ENCODE measurements at regions not wholly inside any gene's neighbourhood (a gene's known extent, or its start where the extent isn't known, plus 50 kb on each side); places are given as distances from the start of the nearest gene placed in this dataset.

DNA sequence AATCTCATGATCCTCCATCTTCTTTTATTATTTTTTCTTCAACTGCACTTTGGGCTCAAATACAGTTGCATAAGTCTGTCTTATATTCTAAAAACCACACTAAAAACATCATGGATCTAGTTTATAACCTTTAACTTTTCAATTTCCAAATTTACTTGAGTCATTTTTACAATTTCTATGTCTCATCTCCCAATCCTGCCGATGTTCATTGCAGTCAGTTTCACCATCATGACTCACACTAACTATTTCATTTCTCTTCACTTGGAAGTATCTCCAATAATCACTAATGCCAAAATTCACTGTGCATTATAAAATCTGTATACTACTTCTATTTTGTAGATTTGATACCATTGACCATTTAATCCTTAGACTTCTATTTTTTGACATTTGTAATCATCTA lies 806.9 kb upstream of the SORCS1 start:
- no peak for TF ChIP-seq TCF7L2 (IDR thresholded peaks at IDR 0.05; ENCODE audit: low read depth, low read length)
- TF ChIP-seq SIN3A (IDR thresholded peaks at IDR 0.05; ENCODE audit: borderline replicate concordance, insufficient read depth, low read depth, low read length): no peak
- TF ChIP-seq CTCF (IDR thresholded peaks at IDR 0.05): no peak
- no peak for TF ChIP-seq POLR2AphosphoS5 (IDR thresholded peaks at IDR 0.05; ENCODE audit: low read depth, low read length)
- no peak for TF ChIP-seq REST (IDR thresholded peaks at IDR 0.05; ENCODE audit: insufficient read depth in 1 of 2, low read depth in 2 of 2, low read length in 1 of 2)
- no peaks in the 10 kb centered on the region for H3K4me1 ChIP-seq (ENCODE audit: control insufficient read depth, insufficient read depth, low read length)
- no peak overlapping the region for H3K27ac ChIP-seq (ENCODE audit: low read length)
- no peak for ATAC-seq
- no peak overlapping the region for H3K4me3 ChIP-seq (ENCODE audit: low read depth in 2 of 2, low read length in 2 of 2)
- BruUV-seq (replicated peaks): no TSS peak
- no peak for DNase-seq (ENCODE audit: low read depth, low spot score)
- ChIA-PET CTCF (no interaction called here), POLR2A (no interaction called here)
- in situ Hi-C loops (cut with HindIII; ENCODE audit: low pct_unique_long_range_greater_than_20kb, low sequenced_read_pairs): no loop called here
- no peaks in the 10 kb centered on the region for H3K36me3 ChIP-seq (ENCODE audit: control insufficient read depth, insufficient read depth, low read length)
- intact Hi-C loops (cut with micrococcal nuclease; ENCODE audit: unreplicated experiment): loop anchor here (2.0 kb wide), 1 partner anchor 61 kb away; no protein-coding TSS in a partner anchor
- H3K9me3 ChIP-seq (ENCODE audit: control insufficient read depth, insufficient read depth, low read depth, low read length): no peaks in the 10 kb centered on the region
- H3K27me3 ChIP-seq (ENCODE audit: control insufficient read depth, insufficient read depth, low read length): no peaks in the 10 kb centered on the region

- Histone ChIP-seq H3K27me3 (ENCODE audit: control insufficient read depth, insufficient read depth, low read length) (no peaks in the 10 kb centered on the region), H3K4me1 (ENCODE audit: control insufficient read depth, insufficient read depth, low read length) (no peaks in the 10 kb centered on the region), H3K27ac (ENCODE audit: low read length) (no peak overlapping the region), H3K4me3 (ENCODE audit: low read depth in 2 of 2, low read length in 2 of 2) (no peak overlapping the region), H3K36me3 (ENCODE audit: control insufficient read depth, insufficient read depth, low read length) (no peaks in the 10 kb centered on the region), H3K9me3 (ENCODE audit: control insufficient read depth, insufficient read depth, low read depth, low read length) (no peaks in the 10 kb centered on the region)
- ATAC-seq (no peak), DNase-seq (ENCODE audit: low read depth, low spot score) (no peak)
- no peak for TF ChIP-seq TCF7L2 (IDR thresholded peaks at IDR 0.05; ENCODE audit: low read depth, low read length)
- TF ChIP-seq SIN3A (IDR thresholded peaks at IDR 0.05; ENCODE audit: borderline replicate concordance, insufficient read depth, low read depth, low read length): no peak
- TF ChIP-seq REST (IDR thresholded peaks at IDR 0.05; ENCODE audit: insufficient read depth in 1 of 2, low read depth in 2 of 2, low read length in 1 of 2): no peak
- no peak for TF ChIP-seq CTCF (IDR thresholded peaks at IDR 0.05)
- no peak for TF ChIP-seq POLR2AphosphoS5 (IDR thresholded peaks at IDR 0.05; ENCODE audit: low read depth, low read length)
- POLR2A ChIA-PET: no interaction called here
- CTCF ChIA-PET: no interaction called here
- intact Hi-C loops (cut with micrococcal nuclease; ENCODE audit: unreplicated experiment): loop anchor here (2.0 kb wide), 1 partner anchor 60 kb away; no protein-coding TSS in a partner anchor
- no TSS peak for BruUV-seq (replicated peaks)
- in situ Hi-C loops (cut with HindIII; ENCODE audit: low pct_unique_long_range_greater_than_20kb, low sequenced_read_pairs): no loop called here
Observed at GRCh38 chr10:107970512-107970911, 806.0 kb upstream of the SORCS1 start.

Measured in Panc1 (cell line).